K562 (cell line): ENCODE measurements at regions not wholly inside any gene's neighbourhood (a gene's known extent, or its start where the extent isn't known, plus 50 kb on each side); places are given as distances from the start of the nearest gene placed in this dataset.

Source experiments
- ATAC-seq: fragments of 200-7000 bp; cut with Tn5 transposase; 3 replicates; pipeline ENCODE4 v1.9.1; 2020; ENCODE audit warnings: moderate library complexity
- BruUV-seq: library from RNA; stranded (reverse); fragments of 400-500 nt; replicated peaks from 2 replicates; lab custom pipeline; 2021; lab: Mats Ljungman, UMichigan
- CTCF ChIA-PET: fragments of 300-600 bp; formaldehyde crosslinking; extraction: SDS; loops from one replicate; lab custom pipeline; 2021; ENCODE audit warnings: low intra/inter-chr PET ratio; lab: Yijun Ruan, JAX
- POLR2A ChIA-PET: fragments of 300-600, 350-650 bp; sonication (Branson Sonifier 250); formaldehyde crosslinking; extraction: SDS; loops from one replicate; lab custom pipeline; 2021; ENCODE audit warnings: antibody characterized with exemption, inconsistent platforms; lab: Yijun Ruan, JAX
- DNase-seq, 4 experiments: peaks; one replicate each; pipeline versions ENCODE4 v3.0.0 to v3.0.0-alpha.2; 2011 to 2018; ENCODE audit warnings: low spot score in 3 of 4, mixed read lengths in 3 of 4; ENCODE audit errors: extremely low read depth in 1 of 4
- FAIRE-seq: peaks from 2 replicates; lab custom pipeline; 2011; peaks lifted over from hg19 to GRCh38; lab: Jason Lieb, UNC
- H2AFZ ChIP-seq: 2 replicates; pipeline ENCODE4 v1.6.0; 2011; ENCODE audit warnings: low read depth, low read length, control low read depth, inconsistent platforms
- H3K27ac ChIP-seq: fragments of 200-600 bp; 3 replicates; pipeline ENCODE4 v1.8.0; 2011; ENCODE audit warnings: low read depth, mild to moderate bottlenecking, control low read depth, inconsistent platforms, low read length, moderate library complexity, mixed read lengths; ENCODE audit errors: extremely low read depth
- H3K27me3 ChIP-seq, 2 experiments: fragments of 300-600 bp in 1 of 2; 2 replicates in 1 of 2; 3 replicates in 1 of 2; pipeline versions ENCODE4 v1.6.0 to v1.8.0; 2011; ENCODE audit warnings: inconsistent platforms in 2 of 2, low read length in 2 of 2, mild to moderate bottlenecking in 1 of 2, mixed read lengths in 1 of 2, moderate library complexity in 1 of 2; ENCODE audit not compliant: control insufficient read depth in 2 of 2, insufficient read depth in 2 of 2
- H3K36me3 ChIP-seq: fragments of 300-600 bp; 3 replicates; pipeline ENCODE4 v1.8.0; 2011; ENCODE audit warnings: mild to moderate bottlenecking, low read length, inconsistent platforms; ENCODE audit not compliant: control insufficient read depth, insufficient read depth
- H3K4me1 ChIP-seq, 2 experiments: fragments of 200-600 bp in 1 of 2; replicated peaks in 1 of 2; 2 replicates in 1 of 2; 3 replicates in 1 of 2; pipeline versions ENCODE4 v1.5.1 to v1.8.0; 2011; ENCODE audit warnings: inconsistent platforms in 2 of 2, low read length in 2 of 2, mild to moderate bottlenecking in 1 of 2, mixed read lengths in 1 of 2, moderate library complexity in 1 of 2; ENCODE audit not compliant: control insufficient read depth in 2 of 2, insufficient read depth in 2 of 2
- H3K4me2 ChIP-seq: 2 replicates; pipeline ENCODE4 v1.6.1; 2011; ENCODE audit warnings: low read length, control low read depth, inconsistent platforms, mixed read lengths; ENCODE audit not compliant: insufficient read depth
- H3K4me3 ChIP-seq: fragments of 200-600 bp; sonication (generic), shearing (Covaris generic); 2 replicates; pipeline ENCODE4 v1.5.1; 2016; ENCODE audit warnings: control low read depth, inconsistent platforms
- H3K79me2 ChIP-seq: fragments of 200-600 bp; 3 replicates; pipeline ENCODE4 v1.8.0; 2011; ENCODE audit warnings: low read length, inconsistent platforms; ENCODE audit not compliant: control insufficient read depth, insufficient read depth
- H3K9ac ChIP-seq, 2 experiments: 2 replicates each; pipeline versions ENCODE4 v1.6.0 to v1.6.1; 2011; ENCODE audit warnings: low read depth in 2 of 2, low read length in 2 of 2, control low read depth in 1 of 2, inconsistent platforms in 1 of 2, mild to moderate bottlenecking in 1 of 2, mixed read lengths in 1 of 2; ENCODE audit not compliant: insufficient read depth in 1 of 2
- H3K9me1 ChIP-seq: one replicate; pipeline ENCODE4 v1.6.0; 2011; ENCODE audit warnings: inconsistent platforms, mild to moderate bottlenecking, low read length, moderate library complexity; ENCODE audit not compliant: control insufficient read depth, insufficient read depth
- H3K9me3 ChIP-seq: replicated peaks from 2 replicates; pipeline ENCODE4 v1.5.1; 2011; ENCODE audit warnings: low read depth, low read length, inconsistent platforms; ENCODE audit not compliant: control insufficient read depth, insufficient read depth
- H4K20me1 ChIP-seq: replicated peaks from 2 replicates; pipeline ENCODE4 v1.6.1; 2011; ENCODE audit warnings: low read length, inconsistent platforms, mixed read lengths; ENCODE audit not compliant: control insufficient read depth, insufficient read depth
- BDP1 ChIP-seq: IDR thresholded peaks from 3 replicates; pipeline ENCODE4 v1.6.1; 2011; ENCODE audit not compliant: insufficient read length, insufficient read depth
- EP300 ChIP-seq: IDR thresholded peaks from 2 replicates; pipeline ENCODE4 v1.6.1; 2012; ENCODE audit warnings: low read length, improper control_type of control experiment
- GATAD2B ChIP-seq: fragments of 450-650 bp; IDR thresholded peaks from 2 replicates; pipeline ENCODE4 v1.6.1; 2017; ENCODE audit warnings: mild to moderate bottlenecking, borderline replicate concordance
- GTF3C2 ChIP-seq: IDR thresholded peaks from 3 replicates; pipeline ENCODE4 v1.6.1; 2011; ENCODE audit warnings: borderline replicate concordance, mild to moderate bottlenecking, moderate library complexity; ENCODE audit not compliant: insufficient read length; ENCODE audit errors: extremely low read depth
- HCFC1 ChIP-seq: IDR thresholded peaks from 2 replicates; pipeline ENCODE4 v1.6.1; 2012; ENCODE audit warnings: low read depth, low read length, improper control_type of control experiment
- MCM3 ChIP-seq: fragments of 450-650 bp; IDR thresholded peaks from 2 replicates; pipeline ENCODE4 v1.6.1; 2016
- NFYB ChIP-seq: IDR thresholded peaks from 2 replicates; pipeline ENCODE4 v1.6.1; 2011; ENCODE audit warnings: mild to moderate bottlenecking, moderate library complexity; ENCODE audit not compliant: insufficient read length; ENCODE audit errors: extremely low read depth
- PHF20 ChIP-seq: fragments of 450-650 bp; IDR thresholded peaks from 2 replicates; pipeline ENCODE4 v1.6.1; 2018; ENCODE audit not compliant: partially characterized antibody
- PRPF4 ChIP-seq: fragments of 200-400 bp; formaldehyde crosslinking; IDR thresholded peaks from one replicate; pipeline ENCODE4 v1.6.1; 2017; ENCODE audit warnings: low read length, low read depth, mild to moderate bottlenecking; ENCODE audit not compliant: insufficient read depth, poor library complexity, severe bottlenecking
- RAD51 ChIP-seq: fragments of 450-650 bp; IDR thresholded peaks from 2 replicates; pipeline ENCODE4 v1.7.1; 2016; ENCODE audit warnings: low read depth, mild to moderate bottlenecking, borderline replicate concordance
- ZNF124 ChIP-seq: sonication (generic); formaldehyde crosslinking; IDR thresholded peaks from 2 replicates; pipeline ENCODE4 v1.8.1; 2022; ENCODE audit warnings: missing genetic modification reagents
- ZNF586 ChIP-seq: fragments of 450-650 bp; formaldehyde crosslinking; conservative IDR thresholded peaks from 2 replicates; pipeline ENCODE4 v1.4.0; 2020; ENCODE audit warnings: mild to moderate bottlenecking, moderate library complexity
- ZNF766 ChIP-seq: fragments of 200-800 bp; sonication (Bioruptor generic); conservative IDR thresholded peaks from 2 replicates; pipeline ENCODE4 v1.6.1; 2016; ENCODE audit warnings: missing genetic modification characterization, missing compliant biosample characterization
- ZSCAN32 ChIP-seq: fragments of 450-650 bp; formaldehyde crosslinking; IDR thresholded peaks from 2 replicates; pipeline ENCODE4 v1.4.0; 2020; ENCODE audit warnings: mild to moderate bottlenecking, moderate library complexity
- WGBS: fragments of 100-300 bp; shearing (Covaris generic); methylation state at CpG from one replicate; pipeline ENCODE4 v1.1.6; 2016; ENCODE audit warnings: low coverage, mixed read lengths; ENCODE audit not compliant: insufficient coverage; ENCODE audit errors: missing lambda C conversion rate; 5-methylcytosine and 5-hydroxymethylcytosine counted together
- in situ Hi-C: fragments of 300-500 bp; cut with MboI; formaldehyde crosslinking; loops from 4 replicates; pipeline ENCODE4 v1.15.0; 2018; ENCODE audit warnings: inconsistent platforms, mixed read lengths
- intact Hi-C: fragments of 100-400 bp; cut with micrococcal nuclease; formaldehyde crosslinking; loops from 2 replicates; pipeline ENCODE4 v1.14.2; 2022
- TF ChIP-seq, protein P1 (sequence below): fragments of 250-450 bp; sonication (Bioruptor Pico); IDR thresholded peaks from 2 replicates; pipeline ENCODE4 v1.4.0; 2020; ENCODE audit warnings: mild to moderate bottlenecking, moderate library complexity, borderline replicate concordance
- TF ChIP-seq, protein P2 (sequence below): fragments of 150-350 bp; IDR thresholded peaks from 2 replicates; pipeline ENCODE4 v1.6.1; 2014; ENCODE audit warnings: low read depth, mild to moderate bottlenecking, low read length, borderline replicate concordance

GRCh38 chr7:41501006-41501405, 201.9 kb downstream of the INHBA start:
- CTCF ChIA-PET = no interaction called here
- in situ Hi-C loops (no loop called here), intact Hi-C loops (no loop called here)
- POLR2A ChIA-PET = no interaction called here
- WGBS = 5% methylated on average over 6 of the region's 6 CpGs
- ATAC-seq = no peak
- Histone ChIP-seq H4K20me1 (no peaks in the 10 kb centered on the region), H3K36me3 (no peaks in the 10 kb centered on the region), H3K27me3 (no peaks in the 10 kb centered on the region), H3K9me1 (no peaks in the 10 kb centered on the region), H3K9me3 (no peaks in the 10 kb centered on the region), H3K9ac (no peak overlapping the region), H3K79me2 (no peaks in the 10 kb centered on the region), H2AFZ (no peak overlapping the region), H3K27ac (no peak overlapping the region), H3K4me2 (no peak overlapping the region), H3K4me3 (no peak overlapping the region), H3K4me1 (no peaks in the 10 kb centered on the region)
- no peak for DNase-seq
- no TSS peak for BruUV-seq
- FAIRE-seq = no peak
- TF ChIP-seq ZSCAN32 = no peak
- TF ChIP-seq ZNF124 (CRISPR knock-in tag) = no peak
- no peak for TF ChIP-seq HCFC1
- no peak for TF ChIP-seq MCM3
- TF ChIP-seq NFYB = no peak
- no peak for TF ChIP-seq ZNF766 (CRISPR knock-in tag)
- no peak for TF ChIP-seq GTF3C2
- no peak for TF ChIP-seq ZNF586 (CRISPR knock-in tag)
- TF ChIP-seq GATAD2B = no peak
- TF ChIP-seq, protein P1, sequence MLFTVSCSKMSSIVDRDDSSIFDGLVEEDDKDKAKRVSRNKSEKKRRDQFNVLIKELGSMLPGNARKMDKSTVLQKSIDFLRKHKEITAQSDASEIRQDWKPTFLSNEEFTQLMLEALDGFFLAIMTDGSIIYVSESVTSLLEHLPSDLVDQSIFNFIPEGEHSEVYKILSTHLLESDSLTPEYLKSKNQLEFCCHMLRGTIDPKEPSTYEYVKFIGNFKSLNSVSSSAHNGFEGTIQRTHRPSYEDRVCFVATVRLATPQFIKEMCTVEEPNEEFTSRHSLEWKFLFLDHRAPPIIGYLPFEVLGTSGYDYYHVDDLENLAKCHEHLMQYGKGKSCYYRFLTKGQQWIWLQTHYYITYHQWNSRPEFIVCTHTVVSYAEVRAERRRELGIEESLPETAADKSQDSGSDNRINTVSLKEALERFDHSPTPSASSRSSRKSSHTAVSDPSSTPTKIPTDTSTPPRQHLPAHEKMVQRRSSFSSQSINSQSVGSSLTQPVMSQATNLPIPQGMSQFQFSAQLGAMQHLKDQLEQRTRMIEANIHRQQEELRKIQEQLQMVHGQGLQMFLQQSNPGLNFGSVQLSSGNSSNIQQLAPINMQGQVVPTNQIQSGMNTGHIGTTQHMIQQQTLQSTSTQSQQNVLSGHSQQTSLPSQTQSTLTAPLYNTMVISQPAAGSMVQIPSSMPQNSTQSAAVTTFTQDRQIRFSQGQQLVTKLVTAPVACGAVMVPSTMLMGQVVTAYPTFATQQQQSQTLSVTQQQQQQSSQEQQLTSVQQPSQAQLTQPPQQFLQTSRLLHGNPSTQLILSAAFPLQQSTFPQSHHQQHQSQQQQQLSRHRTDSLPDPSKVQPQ (CRISPR knock-in tag) = no peak
- TF ChIP-seq, protein P2, sequence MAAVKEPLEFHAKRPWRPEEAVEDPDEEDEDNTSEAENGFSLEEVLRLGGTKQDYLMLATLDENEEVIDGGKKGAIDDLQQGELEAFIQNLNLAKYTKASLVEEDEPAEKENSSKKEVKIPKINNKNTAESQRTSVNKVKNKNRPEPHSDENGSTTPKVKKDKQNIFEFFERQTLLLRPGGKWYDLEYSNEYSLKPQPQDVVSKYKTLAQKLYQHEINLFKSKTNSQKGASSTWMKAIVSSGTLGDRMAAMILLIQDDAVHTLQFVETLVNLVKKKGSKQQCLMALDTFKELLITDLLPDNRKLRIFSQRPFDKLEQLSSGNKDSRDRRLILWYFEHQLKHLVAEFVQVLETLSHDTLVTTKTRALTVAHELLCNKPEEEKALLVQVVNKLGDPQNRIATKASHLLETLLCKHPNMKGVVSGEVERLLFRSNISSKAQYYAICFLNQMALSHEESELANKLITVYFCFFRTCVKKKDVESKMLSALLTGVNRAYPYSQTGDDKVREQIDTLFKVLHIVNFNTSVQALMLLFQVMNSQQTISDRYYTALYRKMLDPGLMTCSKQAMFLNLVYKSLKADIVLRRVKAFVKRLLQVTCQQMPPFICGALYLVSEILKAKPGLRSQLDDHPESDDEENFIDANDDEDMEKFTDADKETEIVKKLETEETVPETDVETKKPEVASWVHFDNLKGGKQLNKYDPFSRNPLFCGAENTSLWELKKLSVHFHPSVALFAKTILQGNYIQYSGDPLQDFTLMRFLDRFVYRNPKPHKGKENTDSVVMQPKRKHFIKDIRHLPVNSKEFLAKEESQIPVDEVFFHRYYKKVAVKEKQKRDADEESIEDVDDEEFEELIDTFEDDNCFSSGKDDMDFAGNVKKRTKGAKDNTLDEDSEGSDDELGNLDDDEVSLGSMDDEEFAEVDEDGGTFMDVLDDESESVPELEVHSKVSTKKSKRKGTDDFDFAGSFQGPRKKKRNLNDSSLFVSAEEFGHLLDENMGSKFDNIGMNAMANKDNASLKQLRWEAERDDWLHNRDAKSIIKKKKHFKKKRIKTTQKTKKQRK = no peak
- TF ChIP-seq BDP1 = no peak
- no peak for TF ChIP-seq RAD51
- no peak for TF ChIP-seq PHF20
- TF ChIP-seq PRPF4 = no peak
- TF ChIP-seq EP300 = no peak
